ENCODE measurements at regions not wholly inside any gene's neighbourhood (a gene's known extent, or its start where the extent isn't known, plus 50 kb on each side); places are given as distances from the start of the nearest gene placed in this dataset.
"Not testable (repeated sequence)": the region's sequence is repeated elsewhere in the genome, so short reads cannot be mapped to it uniquely, and the experiment has no call there.

DNA sequence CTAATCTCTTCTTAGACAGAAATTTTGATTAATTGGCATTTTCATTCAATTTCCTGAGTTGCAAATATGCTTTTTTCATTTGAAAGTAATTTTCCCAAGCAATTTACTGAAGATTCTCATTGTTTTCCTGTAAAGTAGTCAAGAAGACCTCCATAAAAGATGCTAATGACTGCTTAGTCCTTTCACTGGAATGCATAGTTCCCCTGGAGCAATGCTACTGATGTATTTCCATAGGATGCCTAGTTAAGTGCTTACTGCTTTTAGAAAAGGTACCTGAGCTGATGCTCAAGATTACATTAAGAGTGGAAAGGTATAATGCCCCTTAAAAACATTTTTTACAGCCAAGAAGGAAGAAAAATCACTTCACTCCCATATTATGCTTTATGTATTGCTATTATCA is 109.2 kb upstream of the EMB start:
- H3K4me1 Mint-ChIP-seq, result peaks cover 10% of the 10 kb centered on the region
- H3K9me3 Mint-ChIP-seq, result no peaks in the 10 kb centered on the region
- TF ChIP-seq, protein P1, sequence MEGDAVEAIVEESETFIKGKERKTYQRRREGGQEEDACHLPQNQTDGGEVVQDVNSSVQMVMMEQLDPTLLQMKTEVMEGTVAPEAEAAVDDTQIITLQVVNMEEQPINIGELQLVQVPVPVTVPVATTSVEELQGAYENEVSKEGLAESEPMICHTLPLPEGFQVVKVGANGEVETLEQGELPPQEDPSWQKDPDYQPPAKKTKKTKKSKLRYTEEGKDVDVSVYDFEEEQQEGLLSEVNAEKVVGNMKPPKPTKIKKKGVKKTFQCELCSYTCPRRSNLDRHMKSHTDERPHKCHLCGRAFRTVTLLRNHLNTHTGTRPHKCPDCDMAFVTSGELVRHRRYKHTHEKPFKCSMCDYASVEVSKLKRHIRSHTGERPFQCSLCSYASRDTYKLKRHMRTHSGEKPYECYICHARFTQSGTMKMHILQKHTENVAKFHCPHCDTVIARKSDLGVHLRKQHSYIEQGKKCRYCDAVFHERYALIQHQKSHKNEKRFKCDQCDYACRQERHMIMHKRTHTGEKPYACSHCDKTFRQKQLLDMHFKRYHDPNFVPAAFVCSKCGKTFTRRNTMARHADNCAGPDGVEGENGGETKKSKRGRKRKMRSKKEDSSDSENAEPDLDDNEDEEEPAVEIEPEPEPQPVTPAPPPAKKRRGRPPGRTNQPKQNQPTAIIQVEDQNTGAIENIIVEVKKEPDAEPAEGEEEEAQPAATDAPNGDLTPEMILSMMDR (IDR thresholded peaks at IDR 0.05), result no peak
- no peak overlapping the region for H3K27ac Mint-ChIP-seq
- no peak overlapping the region for H3K4me3 Mint-ChIP-seq
- H3K36me3 Mint-ChIP-seq (ENCODE audit: low read depth), result no peaks in the 10 kb centered on the region
- H3K27me3 Mint-ChIP-seq (ENCODE audit: low read depth, poor library complexity), result no peaks in the 10 kb centered on the region
- DNase-seq, result no peak

DNA sequence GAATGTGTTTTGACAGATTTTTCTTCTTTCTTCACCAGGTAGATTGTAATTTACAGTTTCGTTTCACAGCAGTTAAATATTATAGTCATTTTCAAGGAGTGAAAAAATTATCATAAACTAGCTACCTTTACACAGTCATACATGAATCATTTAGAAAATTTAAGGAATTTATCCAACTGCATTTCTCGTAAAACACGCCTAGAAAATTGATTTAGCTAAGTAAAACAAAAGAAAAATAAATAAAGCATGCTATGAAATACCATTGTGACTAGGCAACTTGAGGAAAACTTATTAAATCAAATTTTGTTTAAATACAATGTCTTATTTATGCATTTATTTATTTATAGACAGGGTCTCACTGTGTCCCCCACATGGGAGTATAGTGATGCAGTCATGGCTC is 109.9 kb upstream of the EMB start:
- Mint-ChIP-seq H3K4me3 (no peak overlapping the region), H3K36me3 (ENCODE audit: low read depth) (no peaks in the 10 kb centered on the region), H3K27ac (no peak overlapping the region), H3K27me3 (ENCODE audit: low read depth, poor library complexity) (no peaks in the 10 kb centered on the region), H3K9me3 (no peaks in the 10 kb centered on the region), H3K4me1 (peaks cover 16% of the 10 kb centered on the region)
- TF ChIP-seq, protein P1 (IDR thresholded peaks at IDR 0.05), result no peak
- DNase-seq, result no peak

DNA sequence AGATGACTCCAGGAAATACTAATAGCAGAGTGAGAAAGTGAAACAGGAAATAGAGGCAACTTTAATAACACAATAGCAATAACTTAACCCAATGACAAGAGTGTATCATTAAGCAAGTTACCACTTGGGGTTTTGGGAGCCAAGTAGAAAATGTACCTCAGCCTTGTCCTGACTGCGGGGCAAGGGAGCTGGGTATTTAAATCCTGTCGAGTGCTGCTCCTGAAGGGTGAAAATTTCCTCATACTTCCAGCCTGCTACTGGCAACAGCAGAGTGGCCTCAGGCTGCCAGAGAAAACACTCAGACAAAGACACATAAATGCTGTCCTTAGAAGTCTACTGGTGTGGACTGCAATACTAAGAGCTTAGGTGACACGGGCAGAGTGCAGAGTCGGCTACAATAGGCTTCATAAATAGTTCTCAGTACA is 112.5 kb upstream of the EMB start:
- H3K4me3 Mint-ChIP-seq, result no peak overlapping the region
- no peaks in the 10 kb centered on the region for H3K36me3 Mint-ChIP-seq (ENCODE audit: low read depth)
- H3K9me3 Mint-ChIP-seq, result no peaks in the 10 kb centered on the region
- no peak for DNase-seq
- TF ChIP-seq, protein P1 (IDR thresholded peaks at IDR 0.05), result no peak
- H3K27ac Mint-ChIP-seq, result no peak overlapping the region
- H3K27me3 Mint-ChIP-seq (ENCODE audit: low read depth, poor library complexity), result no peaks in the 10 kb centered on the region
- peaks cover 22% of the 10 kb centered on the region for H3K4me1 Mint-ChIP-seq

DNA sequence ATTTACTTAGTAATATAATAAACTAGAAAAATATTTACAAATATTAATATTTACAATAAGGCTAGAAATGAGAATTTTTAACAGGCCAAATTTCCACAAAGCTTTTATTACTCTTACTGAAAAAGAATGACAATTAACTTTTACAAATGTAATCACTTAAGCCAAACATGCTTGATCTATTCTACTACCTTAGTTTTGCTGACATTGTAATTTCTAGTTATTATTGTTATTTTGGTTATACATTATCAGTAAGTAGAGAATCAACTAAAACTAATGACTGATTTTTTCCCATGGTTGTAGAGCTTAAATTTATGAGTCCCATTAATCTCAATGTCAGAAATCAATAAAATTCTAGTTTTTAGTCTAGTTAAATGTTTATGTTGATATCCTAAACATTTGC is 107.8 kb upstream of the PARP8 start:
- H3K4me3 Mint-ChIP-seq; H3K27ac Mint-ChIP-seq; DNase-seq; H3K9me3 Mint-ChIP-seq; H3K36me3 Mint-ChIP-seq (ENCODE audit: low read depth); H3K27me3 Mint-ChIP-seq (ENCODE audit: low read depth, poor library complexity): not testable (repeated sequence)
- H3K4me1 Mint-ChIP-seq, result peaks cover 22% of the 10 kb centered on the region

DNA sequence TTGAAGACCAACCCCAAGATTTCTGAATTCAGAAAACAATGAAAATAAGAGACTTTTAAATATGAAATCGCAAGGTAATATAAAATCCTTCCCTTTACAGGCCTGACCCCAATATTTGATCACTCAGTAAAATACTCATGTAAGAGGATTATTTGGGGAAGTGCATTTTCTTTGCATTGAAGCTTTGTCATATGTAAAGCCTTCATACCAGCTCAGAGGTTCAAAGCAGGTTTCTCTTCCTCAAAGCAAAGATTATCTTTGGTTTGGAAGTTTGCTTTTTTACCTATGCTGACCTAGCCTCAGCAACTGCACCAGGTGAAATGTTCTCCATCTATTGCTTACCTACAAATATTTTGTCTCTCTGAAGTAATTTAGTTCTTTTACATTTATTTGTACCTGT is 106.5 kb upstream of the PARP8 start:
- Mint-ChIP-seq H3K4me1 (peaks cover 15% of the 10 kb centered on the region), H3K27ac (no peak overlapping the region), H3K9me3 (no peaks in the 10 kb centered on the region), H3K27me3 (ENCODE audit: low read depth, poor library complexity) (no peaks in the 10 kb centered on the region), H3K4me3 (no peak overlapping the region), H3K36me3 (ENCODE audit: low read depth) (no peaks in the 10 kb centered on the region)
- TF ChIP-seq, protein P1 (IDR thresholded peaks at IDR 0.05), result no peak
- no peak for DNase-seq

DNA sequence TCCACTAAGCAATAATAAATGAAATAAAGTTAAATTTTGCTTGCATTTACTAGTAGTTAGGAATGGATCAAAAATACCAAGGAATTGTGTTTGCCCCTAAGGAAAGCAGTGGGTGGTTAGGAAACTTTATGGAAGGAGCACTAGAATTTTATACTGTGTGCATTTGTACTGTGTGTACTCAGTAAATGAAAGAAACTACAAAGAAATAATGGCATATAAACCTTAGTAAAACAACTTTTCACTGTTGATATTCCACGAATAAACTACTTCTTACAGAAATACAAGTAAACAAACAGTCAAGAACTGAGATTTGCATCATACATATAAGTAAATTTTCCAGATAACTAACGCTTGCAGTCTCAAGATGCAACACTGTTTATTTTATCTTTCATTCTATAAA is 103.7 kb upstream of the PARP8 start:
- Mint-ChIP-seq H3K4me3 (no peak overlapping the region), H3K4me1 (no peaks in the 10 kb centered on the region), H3K9me3 (peaks cover 2% of the 10 kb centered on the region), H3K36me3 (ENCODE audit: low read depth) (no peaks in the 10 kb centered on the region), H3K27ac (no peak overlapping the region), H3K27me3 (ENCODE audit: low read depth, poor library complexity) (no peaks in the 10 kb centered on the region)
- DNase-seq, result no peak
- TF ChIP-seq, protein P1 (IDR thresholded peaks at IDR 0.05), result no peak
